Astrocyte (in vitro differentiated cells and primary cell): ENCODE measurements at regions not wholly inside any gene's neighbourhood (a gene's known extent, or its start where the extent isn't known, plus 50 kb on each side); places are given as distances from the start of the nearest gene placed in this dataset.

Experiments used
- CTCF ChIP-seq: IDR thresholded peaks from 2 replicates; pipeline ENCODE4 v1.5.1; 2011; ENCODE audit warnings: low read depth, mild to moderate bottlenecking, inconsistent platforms, low read length, moderate library complexity; ENCODE audit not compliant: insufficient read depth
- EZH2 ChIP-seq: IDR thresholded peaks from 2 replicates; pipeline ENCODE4 v1.6.1; 2012; ENCODE audit warnings: mild to moderate bottlenecking, low read length, inconsistent platforms; ENCODE audit not compliant: insufficient read depth

- TF ChIP-seq CTCF = no peak
- TF ChIP-seq EZH2 = no peak
Measured at GRCh38 chr10:62666275-62666674, 138.2 kb upstream of the ADO start.
